Astrocyte (in vitro differentiated cells and primary cell): ENCODE measurements at regions not wholly inside any gene's neighbourhood (a gene's known extent, or its start where the extent isn't known, plus 50 kb on each side); places are given as distances from the start of the nearest gene placed in this dataset.

Experiments
- DNase-seq: peaks from one replicate; pipeline ENCODE4 v3.0.0-alpha.2; 2010; ENCODE audit warnings: low read depth
- FAIRE-seq: peaks from 2 replicates; lab custom pipeline; 2011; peaks lifted over from hg19 to GRCh38; lab: Jason Lieb, UNC
- H2AFZ ChIP-seq: 2 replicates; pipeline ENCODE4 v1.6.0; 2012; ENCODE audit warnings: low read depth, low read length, inconsistent platforms
- H3K27ac ChIP-seq: 2 replicates; pipeline ENCODE4 v1.5.1; 2011; ENCODE audit warnings: low read depth, low read length, inconsistent platforms
- H3K27me3 ChIP-seq: 2 replicates; pipeline ENCODE4 v1.6.0; 2011; ENCODE audit warnings: low read length, inconsistent platforms; ENCODE audit not compliant: insufficient read depth
- H3K36me3 ChIP-seq: 2 replicates; pipeline ENCODE4 v1.5.1; 2011; ENCODE audit warnings: low read length, inconsistent platforms; ENCODE audit not compliant: insufficient read depth
- H3K4me1 ChIP-seq: 2 replicates; pipeline ENCODE4 v1.5.1; 2011; ENCODE audit warnings: low read length, inconsistent platforms; ENCODE audit not compliant: insufficient read depth
- H3K4me2 ChIP-seq: 2 replicates; pipeline ENCODE4 v1.6.0; 2012; ENCODE audit warnings: low read length, inconsistent platforms
- H3K4me3 ChIP-seq: 2 replicates; pipeline ENCODE4 v1.5.1; 2011; ENCODE audit warnings: low read depth, mild to moderate bottlenecking, low read length, inconsistent platforms; ENCODE audit not compliant: insufficient read depth
- H3K79me2 ChIP-seq: 2 replicates; pipeline ENCODE4 v1.6.0; 2012; ENCODE audit warnings: mild to moderate bottlenecking, low read length, inconsistent platforms; ENCODE audit not compliant: insufficient read depth
- H3K9ac ChIP-seq: 2 replicates; pipeline ENCODE4 v1.6.0; 2012; ENCODE audit warnings: mild to moderate bottlenecking, low read length, inconsistent platforms
- H3K9me3 ChIP-seq: 2 replicates; pipeline ENCODE4 v1.5.1; 2012; ENCODE audit warnings: low read depth, mild to moderate bottlenecking, low read length, inconsistent platforms; ENCODE audit not compliant: insufficient read depth
- H4K20me1 ChIP-seq: 2 replicates; pipeline ENCODE4 v1.6.0; 2012; ENCODE audit warnings: low read length, inconsistent platforms; ENCODE audit not compliant: insufficient read depth
- H3K27ac Mint-ChIP-seq: one replicate; pipeline ENCODE4 v1.8.0; 2021; ENCODE audit warnings: mild to moderate bottlenecking, mixed read lengths; ENCODE audit not compliant: unreplicated experiment
- H3K27me3 Mint-ChIP-seq: one replicate; pipeline ENCODE4 v1.8.0; 2021; ENCODE audit warnings: low read depth, mixed read lengths; ENCODE audit not compliant: unreplicated experiment
- H3K36me3 Mint-ChIP-seq: one replicate; pipeline ENCODE4 v1.8.0; 2021; ENCODE audit warnings: low read depth, mixed read lengths; ENCODE audit not compliant: unreplicated experiment
- H3K4me1 Mint-ChIP-seq: one replicate; pipeline ENCODE4 v1.8.0; 2021; ENCODE audit warnings: low read depth, mixed read lengths; ENCODE audit not compliant: unreplicated experiment
- H3K4me3 Mint-ChIP-seq: one replicate; pipeline ENCODE4 v1.8.0; 2021; ENCODE audit warnings: mild to moderate bottlenecking, moderate library complexity, mixed read lengths; ENCODE audit not compliant: unreplicated experiment
- H3K9me3 Mint-ChIP-seq: one replicate; pipeline ENCODE4 v1.8.0; 2021; ENCODE audit warnings: mild to moderate bottlenecking, mixed read lengths; ENCODE audit not compliant: unreplicated experiment
- CTCF ChIP-seq: IDR thresholded peaks from 2 replicates; pipeline ENCODE4 v1.5.1; 2011; ENCODE audit warnings: low read depth, mild to moderate bottlenecking, inconsistent platforms, low read length, moderate library complexity; ENCODE audit not compliant: insufficient read depth
- EZH2 ChIP-seq: IDR thresholded peaks from 2 replicates; pipeline ENCODE4 v1.6.1; 2012; ENCODE audit warnings: mild to moderate bottlenecking, low read length, inconsistent platforms; ENCODE audit not compliant: insufficient read depth

DNA sequence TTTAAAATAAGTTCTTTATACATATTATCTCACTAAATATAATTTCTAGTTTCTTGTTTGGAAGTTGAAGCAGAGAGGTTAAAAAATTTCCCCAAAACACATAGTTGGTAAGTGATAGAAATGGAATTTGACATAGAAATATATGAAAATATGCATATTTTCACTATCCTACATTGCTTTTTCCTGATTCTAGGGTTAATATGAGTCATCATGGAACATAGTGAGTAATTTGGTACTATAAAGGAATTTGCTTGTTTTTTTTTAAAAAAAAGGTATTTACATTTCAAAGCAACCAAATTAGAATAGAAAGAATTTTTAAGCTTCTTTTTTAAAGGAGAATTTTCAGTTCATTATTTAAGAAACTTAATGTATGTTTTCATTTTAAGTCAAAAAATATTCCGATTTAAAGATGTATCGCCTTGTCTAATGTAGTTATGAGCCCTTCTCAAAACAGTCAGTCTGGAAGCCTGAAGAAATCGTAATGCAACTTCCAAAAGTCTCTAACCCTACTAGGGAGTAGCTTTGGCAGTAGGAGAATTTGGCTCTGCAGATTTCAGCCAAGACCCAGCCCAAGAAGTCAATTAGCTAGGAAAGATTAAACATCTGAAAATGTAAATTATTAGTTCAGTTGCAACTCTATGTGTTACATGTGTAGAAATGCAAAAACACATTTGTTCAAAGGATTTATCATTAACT lies 147.3 kb downstream of the RDH14 start:
- H3K27ac ChIP-seq, result peak overlapping the region; percentile 78
- no peak overlapping the region for H3K27ac Mint-ChIP-seq
- FAIRE-seq, result peak; percentile 47

GRCh38 chr2:18411626-18412025 lies 148.8 kb downstream of the RDH14 start:
- Histone ChIP-seq H3K27me3 (no peaks in the 10 kb centered on the region), H3K4me1 (peaks cover 17% of the 10 kb centered on the region), H4K20me1 (no peaks in the 10 kb centered on the region), H2AFZ (no peak overlapping the region), H3K36me3 (no peaks in the 10 kb centered on the region), H3K9me3 (no peaks in the 10 kb centered on the region), H3K4me3 (no peak overlapping the region), H3K4me2 (no peak overlapping the region), H3K79me2 (no peaks in the 10 kb centered on the region), H3K27ac (no peak overlapping the region), H3K9ac (no peak overlapping the region)
- H3K4me1 Mint-ChIP-seq, result peaks cover 13% of the 10 kb centered on the region
- H3K36me3 Mint-ChIP-seq, result no peaks in the 10 kb centered on the region
- peaks cover 2% of the 10 kb centered on the region for H3K27me3 Mint-ChIP-seq
- no peak for TF ChIP-seq EZH2
- TF ChIP-seq CTCF, result no peak
- DNase-seq (no peak), FAIRE-seq (no peak)
- H3K27ac Mint-ChIP-seq, result no peak overlapping the region
- H3K4me3 Mint-ChIP-seq, result no peak overlapping the region
- H3K9me3 Mint-ChIP-seq, result no peaks in the 10 kb centered on the region

More for the DNA sequence above, 147.3 kb downstream of the RDH14 start:
- Mint-ChIP-seq H3K27me3 (peaks cover 2% of the 10 kb centered on the region), H3K9me3 (no peaks in the 10 kb centered on the region), H3K36me3 (no peaks in the 10 kb centered on the region), H3K4me3 (no peak overlapping the region), H3K4me1 (peaks cover 13% of the 10 kb centered on the region)
- TF ChIP-seq EZH2, result no peak
- no peak for TF ChIP-seq CTCF
- Histone ChIP-seq H3K9ac (peak overlapping the region; percentile 35), H3K9me3 (no peaks in the 10 kb centered on the region), H3K36me3 (no peaks in the 10 kb centered on the region), H2AFZ (no peak overlapping the region), H3K27me3 (no peaks in the 10 kb centered on the region), H3K4me3 (no peak overlapping the region), H3K4me2 (peak overlapping the region; percentile 74), H3K79me2 (no peaks in the 10 kb centered on the region), H3K4me1 (peaks cover 17% of the 10 kb centered on the region), H4K20me1 (no peaks in the 10 kb centered on the region)
- DNase-seq, result peak; percentile 46

DNA sequence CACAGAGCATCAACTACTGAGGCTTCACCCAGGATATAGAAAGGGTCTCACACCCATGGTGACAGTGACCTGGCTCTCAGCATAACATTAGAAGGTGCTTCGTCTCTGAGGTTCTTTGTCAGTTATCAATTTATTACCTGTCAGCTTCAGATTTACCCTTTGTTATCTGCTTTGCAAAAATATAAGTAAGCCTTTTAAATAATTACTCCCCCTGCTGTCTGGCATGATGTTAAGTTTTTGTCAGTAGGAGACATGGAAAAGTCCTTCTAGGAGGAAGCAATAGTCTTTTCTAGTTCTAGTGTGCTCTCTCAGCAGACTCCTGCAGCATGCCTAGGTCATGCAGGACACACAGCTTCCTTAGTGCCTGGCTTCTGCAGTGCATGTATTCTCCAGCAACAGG lies 149.9 kb downstream of the RDH14 start:
- Histone ChIP-seq H3K36me3 (no peaks in the 10 kb centered on the region), H3K4me3 (no peak overlapping the region), H4K20me1 (no peaks in the 10 kb centered on the region), H3K4me1 (peaks cover 17% of the 10 kb centered on the region), H2AFZ (no peak overlapping the region), H3K9me3 (no peaks in the 10 kb centered on the region), H3K79me2 (no peaks in the 10 kb centered on the region), H3K9ac (no peak overlapping the region), H3K4me2 (no peak overlapping the region), H3K27me3 (no peaks in the 10 kb centered on the region), H3K27ac (no peak overlapping the region)
- Mint-ChIP-seq H3K27ac (no peak overlapping the region), H3K9me3 (no peaks in the 10 kb centered on the region), H3K27me3 (peaks cover 2% of the 10 kb centered on the region), H3K4me1 (peaks cover 13% of the 10 kb centered on the region), H3K36me3 (no peaks in the 10 kb centered on the region), H3K4me3 (no peak overlapping the region)
- TF ChIP-seq EZH2 (no peak), CTCF (no peak)
- DNase-seq, result no peak
- FAIRE-seq, result no peak
